Ovary (tissue), 3 donors: ENCODE measurements at regions not wholly inside any gene's neighbourhood (a gene's known extent, or its start where the extent isn't known, plus 50 kb on each side); places are given as distances from the start of the nearest gene placed in this dataset.

Experiments used
- POLR2A ChIP-seq: fragments of 450-650 bp; IDR thresholded peaks from one replicate; pipeline ENCODE4 v1.6.1; 2017; ENCODE audit warnings: antibody characterized with exemption, mild to moderate bottlenecking, moderate library complexity
- TF ChIP-seq, protein P1 (sequence below), 3 donors: fragments of 450-650 bp in 2 of 3; fragments of 200-600 bp in 1 of 3; IDR thresholded peaks; one replicate each; pipeline versions ENCODE4 v1.5.1 to v1.8.0; 2016 to 2022; ENCODE audit warnings: antibody characterized with exemption in 3 of 3, mild to moderate bottlenecking in 1 of 3
- donor health status: DM: no; HTN: no; CAD: no.

DNA sequence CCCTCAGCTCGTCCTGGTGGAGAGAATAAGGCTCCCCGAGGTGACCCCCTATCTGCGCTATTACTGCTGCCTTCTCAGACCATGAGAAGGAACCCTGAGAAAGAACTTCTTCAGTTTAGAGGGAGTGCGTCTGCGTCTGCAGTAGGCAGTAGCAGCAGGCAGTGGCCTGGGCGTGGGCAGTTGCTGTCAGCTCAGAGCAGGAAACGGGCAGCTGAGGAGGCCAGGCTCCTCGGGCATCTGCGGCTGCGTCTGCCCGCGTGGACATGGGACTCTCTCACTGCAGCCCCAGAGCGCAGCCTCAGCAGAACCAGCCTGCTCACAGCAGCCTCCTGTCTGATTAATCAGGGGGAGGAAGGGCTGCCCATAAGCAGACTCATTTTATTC lies 49.8 kb upstream of the FCN1 start:
- TF ChIP-seq, protein P1, sequence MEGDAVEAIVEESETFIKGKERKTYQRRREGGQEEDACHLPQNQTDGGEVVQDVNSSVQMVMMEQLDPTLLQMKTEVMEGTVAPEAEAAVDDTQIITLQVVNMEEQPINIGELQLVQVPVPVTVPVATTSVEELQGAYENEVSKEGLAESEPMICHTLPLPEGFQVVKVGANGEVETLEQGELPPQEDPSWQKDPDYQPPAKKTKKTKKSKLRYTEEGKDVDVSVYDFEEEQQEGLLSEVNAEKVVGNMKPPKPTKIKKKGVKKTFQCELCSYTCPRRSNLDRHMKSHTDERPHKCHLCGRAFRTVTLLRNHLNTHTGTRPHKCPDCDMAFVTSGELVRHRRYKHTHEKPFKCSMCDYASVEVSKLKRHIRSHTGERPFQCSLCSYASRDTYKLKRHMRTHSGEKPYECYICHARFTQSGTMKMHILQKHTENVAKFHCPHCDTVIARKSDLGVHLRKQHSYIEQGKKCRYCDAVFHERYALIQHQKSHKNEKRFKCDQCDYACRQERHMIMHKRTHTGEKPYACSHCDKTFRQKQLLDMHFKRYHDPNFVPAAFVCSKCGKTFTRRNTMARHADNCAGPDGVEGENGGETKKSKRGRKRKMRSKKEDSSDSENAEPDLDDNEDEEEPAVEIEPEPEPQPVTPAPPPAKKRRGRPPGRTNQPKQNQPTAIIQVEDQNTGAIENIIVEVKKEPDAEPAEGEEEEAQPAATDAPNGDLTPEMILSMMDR (IDR thresholded peaks at IDR 0.05): no peak
- TF ChIP-seq POLR2A: no peak
